GM23338 (cell line): ENCODE measurements at regions not wholly inside any gene's neighbourhood (a gene's known extent, or its start where the extent isn't known, plus 50 kb on each side); places are given as distances from the start of the nearest gene placed in this dataset.

Source experiments
- ATAC-seq: fragments of 200-7000 bp; cut with Tn5 transposase; 3 replicates; pipeline ENCODE4 v1.9.1; 2020
- DNase-seq: peaks from one replicate; pipeline ENCODE4 v3.0.0-alpha.2; 2015; ENCODE audit warnings: low spot score
- H2AFZ ChIP-seq: fragments of 200-600 bp; sonication (generic); 2 replicates; pipeline ENCODE4 v1.8.0; 2016; ENCODE audit warnings: antibody characterized with exemption, mild to moderate bottlenecking, moderate library complexity
- H3F3A ChIP-seq: fragments of 200-600 bp; sonication (generic); replicated peaks from 2 replicates; pipeline ENCODE4 v1.8.0; 2017; ENCODE audit warnings: antibody characterized with exemption, mixed run types, low read depth
- H3K27ac ChIP-seq: fragments of 200-600 bp; sonication (generic); 2 replicates; pipeline ENCODE4 v1.6.1; 2016; ENCODE audit warnings: low read depth
- H3K27me3 ChIP-seq: fragments of 200-600 bp; sonication (generic); 2 replicates; pipeline ENCODE4 v1.8.0; 2016; ENCODE audit warnings: mild to moderate bottlenecking, mixed run types, moderate library complexity; ENCODE audit not compliant: insufficient read depth
- H3K36me3 ChIP-seq: fragments of 200-600 bp; sonication (generic); 2 replicates; pipeline ENCODE4 v1.8.0; 2016; ENCODE audit warnings: mild to moderate bottlenecking; ENCODE audit not compliant: insufficient read depth
- H3K4me1 ChIP-seq: fragments of 200-600 bp; sonication (generic); 2 replicates; pipeline ENCODE4 v1.8.0; 2016; ENCODE audit warnings: mild to moderate bottlenecking, moderate library complexity; ENCODE audit not compliant: insufficient read depth
- H3K4me2 ChIP-seq: fragments of 200-600 bp; sonication (generic); 2 replicates; pipeline ENCODE4 v1.7.1; 2017; ENCODE audit warnings: mixed run types
- H3K4me3 ChIP-seq: fragments of 200-600 bp; sonication (generic); 2 replicates; pipeline ENCODE4 v1.6.1; 2016; ENCODE audit warnings: mixed run types
- H3K79me2 ChIP-seq: fragments of 200-600 bp; sonication (generic); replicated peaks from 2 replicates; pipeline ENCODE4 v1.8.0; 2017; ENCODE audit warnings: mild to moderate bottlenecking; ENCODE audit not compliant: insufficient read depth
- H3K9me2 ChIP-seq: fragments of 200-600 bp; sonication (generic); 2 replicates; pipeline ENCODE4 v1.8.0; 2017; ENCODE audit not compliant: insufficient read depth
- H4K20me1 ChIP-seq: fragments of 200-600 bp; sonication (generic); replicated peaks from 2 replicates; pipeline ENCODE4 v1.8.0; 2017; ENCODE audit warnings: mild to moderate bottlenecking; ENCODE audit not compliant: insufficient read depth
- H3K27ac Mint-ChIP-seq: 2 replicates; pipeline ENCODE4 v1.8.0; 2020; ENCODE audit warnings: inconsistent platforms, mild to moderate bottlenecking, moderate library complexity, mixed read lengths
- H3K27me3 Mint-ChIP-seq: 3 replicates; pipeline ENCODE4 v1.8.0; 2022; ENCODE audit warnings: low read depth, mild to moderate bottlenecking, moderate library complexity, mixed read lengths, inconsistent platforms; ENCODE audit not compliant: insufficient read depth, poor library complexity
- H3K36me3 Mint-ChIP-seq: 3 replicates; pipeline ENCODE4 v1.8.0; 2021; ENCODE audit warnings: low read depth, mild to moderate bottlenecking, inconsistent platforms, moderate library complexity, mixed read lengths
- H3K4me1 Mint-ChIP-seq: 3 replicates; pipeline ENCODE4 v1.8.0; 2020; ENCODE audit warnings: mild to moderate bottlenecking, inconsistent platforms, mixed read lengths
- H3K4me3 Mint-ChIP-seq: 3 replicates; pipeline ENCODE4 v1.8.0; 2021; ENCODE audit warnings: moderate library complexity, mild to moderate bottlenecking, inconsistent platforms, mixed read lengths
- H3K9me3 Mint-ChIP-seq: 3 replicates; pipeline ENCODE4 v1.8.0; 2020; ENCODE audit warnings: moderate library complexity, mild to moderate bottlenecking, inconsistent platforms, mixed read lengths
- CREB1 ChIP-seq: fragments of 250-450 bp; sonication (Bioruptor Pico); IDR thresholded peaks from 2 replicates; pipeline ENCODE4 v1.5.0; 2020; ENCODE audit warnings: low read depth, mild to moderate bottlenecking, moderate library complexity
- CTCF ChIP-seq, 2 experiments: fragments of 200-600 bp in 1 of 2; sonication (generic) in 1 of 2; conservative IDR thresholded peaks; 2 replicates each; pipeline versions ENCODE4 v1.5.1 to v1.6.1; 2016 to 2017; ENCODE audit warnings: antibody characterized with exemption in 2 of 2, low read depth in 2 of 2, mild to moderate bottlenecking in 2 of 2, moderate library complexity in 1 of 2
- ETS1 ChIP-seq: IDR thresholded peaks from 2 replicates; pipeline ENCODE4 v1.6.1; 2016; ENCODE audit warnings: antibody characterized with exemption
- EZH2 ChIP-seq: fragments of 200-600 bp; sonication (generic); IDR thresholded peaks from one replicate; pipeline ENCODE4 v1.8.0; 2017; ENCODE audit warnings: antibody characterized with exemption, mild to moderate bottlenecking, low read depth; ENCODE audit not compliant: unreplicated experiment
- JUNB ChIP-seq: IDR thresholded peaks from one replicate; pipeline ENCODE4 v1.6.1; 2016; ENCODE audit warnings: antibody characterized with exemption; ENCODE audit not compliant: unreplicated experiment
- NANOG ChIP-seq: IDR thresholded peaks from 2 replicates; pipeline ENCODE4 v1.6.1; 2016; ENCODE audit warnings: antibody characterized with exemption, borderline replicate concordance
- REST ChIP-seq: IDR thresholded peaks from one replicate; pipeline ENCODE4 v1.6.1; 2018; ENCODE audit warnings: antibody characterized with exemption; ENCODE audit not compliant: unreplicated experiment
- STAT1 ChIP-seq: IDR thresholded peaks from one replicate; pipeline ENCODE4 v1.6.1; 2016; ENCODE audit warnings: antibody characterized with exemption; ENCODE audit not compliant: unreplicated experiment
- ZNF114 ChIP-seq: fragments of 250-450 bp; sonication (Bioruptor Pico); IDR thresholded peaks from 2 replicates; pipeline ENCODE4 v1.5.0; 2020; ENCODE audit warnings: mild to moderate bottlenecking, moderate library complexity
- ZNF331 ChIP-seq: fragments of 250-450 bp; sonication (Bioruptor Pico); IDR thresholded peaks from 2 replicates; pipeline ENCODE4 v1.5.0; 2020; ENCODE audit warnings: low read depth, mild to moderate bottlenecking, moderate library complexity

- no peak for TF ChIP-seq STAT1
- TF ChIP-seq NANOG: no peak
- TF ChIP-seq ZNF331 (CRISPR knock-in tag): no peak
These were observed 83.2 kb downstream of the THNSL2 start (continued) for GRCh38 chr2:88253375-88253774.

- Histone ChIP-seq H3K4me2 (no peak overlapping the region), H2AFZ (no peak overlapping the region), H3K27me3 (no peaks in the 10 kb centered on the region), H3K4me3 (no peak overlapping the region), H4K20me1 (no peaks in the 10 kb centered on the region), H3K79me2 (no peaks in the 10 kb centered on the region), H3F3A (no peaks in the 10 kb centered on the region), H3K4me1 (no peaks in the 10 kb centered on the region), H3K27ac (no peak overlapping the region), H3K36me3 (no peaks in the 10 kb centered on the region), H3K9me2 (peaks cover 8% of the 10 kb centered on the region; the same call in 1 of the 2 replicates)
- no peak overlapping the region for H3K27ac Mint-ChIP-seq
- peaks cover 5% of the 10 kb centered on the region for H3K27me3 Mint-ChIP-seq
- no peaks in the 10 kb centered on the region for H3K36me3 Mint-ChIP-seq
- ATAC-seq (peak; percentile 76), DNase-seq (peak; percentile 28)
- no peak for TF ChIP-seq NANOG
- TF ChIP-seq ETS1: no peak
- TF ChIP-seq CREB1 (CRISPR knock-in tag): no peak
- TF ChIP-seq JUNB: no peak
- no peak for TF ChIP-seq EZH2
- TF ChIP-seq REST: no peak
- no peak for TF ChIP-seq ZNF114 (CRISPR knock-in tag)
- no peak for TF ChIP-seq STAT1
- TF ChIP-seq CTCF (conservative IDR thresholded peaks at IDR 0.05; ENCODE audit: low read depth in 2 of 2): peak in 1 of 2 experiments; percentile 53; a peak in 2 of 4 replicates
- no peak overlapping the region for H3K4me3 Mint-ChIP-seq
- H3K9me3 Mint-ChIP-seq: 0 out of 3 replicates have a peak, but pooled peaks cover 5% of the 10 kb centered on the region
- no peaks in the 10 kb centered on the region for H3K4me1 Mint-ChIP-seq
These were observed 82.5 kb downstream of the THNSL2 start for GRCh38 chr2:88252646-88253045.
